ENCODE measurements at regions not wholly inside any gene's neighbourhood (a gene's known extent, or its start where the extent isn't known, plus 50 kb on each side); places are given as distances from the start of the nearest gene placed in this dataset.
"Not testable (repeated sequence)": the region's sequence is repeated elsewhere in the genome, so short reads cannot be mapped to it uniquely, and the experiment has no call there.

GRCh38 chr5:8694545-8694944 is 825.6 kb downstream of the MTRR start:
- DNase-seq (ENCODE audit: low read depth in 3 of 3, low spot score in 1 of 3), result no peak

GRCh38 chr5:8695902-8696845 is 827.2 kb downstream of the MTRR start:
- DNase-seq (ENCODE audit: low read depth in 3 of 3, low spot score in 1 of 3), result no peak

- no peak for DNase-seq (ENCODE audit: low read depth in 3 of 3, low spot score in 1 of 3)
Observed at GRCh38 chr5:8700222-8700621, 831.3 kb downstream of the MTRR start.

GRCh38 chr5:8700671-8701070 is 831.7 kb downstream of the MTRR start:
- DNase-seq (ENCODE audit: low read depth in 3 of 3, low spot score in 1 of 3), result no peak

- no peak for DNase-seq (ENCODE audit: low read depth in 3 of 3, low spot score in 1 of 3)
Observed at GRCh38 chr5:8701251-8701650, 832.3 kb downstream of the MTRR start.

- DNase-seq (ENCODE audit: low read depth in 3 of 3, low spot score in 1 of 3), result no peak
Observed at GRCh38 chr5:8710426-8710930, 835.4 kb downstream of the SEMA5A start.

- no peak for DNase-seq (ENCODE audit: low read depth in 3 of 3, low spot score in 1 of 3)
Observed at GRCh38 chr5:8714198-8714597, 831.7 kb downstream of the SEMA5A start.

GRCh38 chr5:8714861-8715260 is 831.0 kb downstream of the SEMA5A start:
- DNase-seq (ENCODE audit: low read depth in 3 of 3, low spot score in 1 of 3), result no peak

- DNase-seq (ENCODE audit: low read depth in 3 of 3, low spot score in 1 of 3), result no peak
Observed at GRCh38 chr5:8719796-8720195, 826.1 kb downstream of the SEMA5A start.

- no peak for DNase-seq (ENCODE audit: low read depth in 3 of 3, low spot score in 1 of 3)
Observed at GRCh38 chr5:8720506-8720905, 825.4 kb downstream of the SEMA5A start.

GRCh38 chr5:8721536-8721935 is 824.3 kb downstream of the SEMA5A start:
- no peak for DNase-seq (ENCODE audit: low read depth in 3 of 3, low spot score in 1 of 3)

- no peak for DNase-seq (ENCODE audit: low read depth in 3 of 3, low spot score in 1 of 3)
Observed at GRCh38 chr5:8726383-8727036, 819.4 kb downstream of the SEMA5A start.

GRCh38 chr5:8727396-8727795 is 818.5 kb downstream of the SEMA5A start:
- DNase-seq (ENCODE audit: low read depth in 3 of 3, low spot score in 1 of 3), result no peak

- DNase-seq (ENCODE audit: low read depth in 3 of 3, low spot score in 1 of 3), result no peak
Observed at GRCh38 chr5:8729437-8729836, 816.4 kb downstream of the SEMA5A start.

GRCh38 chr5:8730194-8730593 is 815.7 kb downstream of the SEMA5A start:
- no peak for DNase-seq (ENCODE audit: low read depth in 3 of 3, low spot score in 1 of 3)

- DNase-seq (ENCODE audit: low read depth in 3 of 3, low spot score in 1 of 3), result not testable (repeated sequence)
Observed at GRCh38 chr5:8731110-8731509, 814.8 kb downstream of the SEMA5A start.

GRCh38 chr5:8740595-8740994 is 805.3 kb downstream of the SEMA5A start:
- DNase-seq (ENCODE audit: low read depth in 3 of 3, low spot score in 1 of 3), result no peak

GRCh38 chr5:8749556-8749955 is 796.3 kb downstream of the SEMA5A start:
- DNase-seq (ENCODE audit: low read depth in 3 of 3, low spot score in 1 of 3), result no peak

GRCh38 chr5:8750100-8750499 is 795.8 kb downstream of the SEMA5A start:
- no peak for DNase-seq (ENCODE audit: low read depth in 3 of 3, low spot score in 1 of 3)

GRCh38 chr5:8751971-8752370 is 793.9 kb downstream of the SEMA5A start:
- no peak for DNase-seq (ENCODE audit: low read depth in 3 of 3, low spot score in 1 of 3)

- DNase-seq (ENCODE audit: low read depth in 3 of 3, low spot score in 1 of 3), result no peak
Observed at GRCh38 chr5:8752595-8752994, 793.3 kb downstream of the SEMA5A start.

- no peak for DNase-seq (ENCODE audit: low read depth in 3 of 3, low spot score in 1 of 3)
Observed at GRCh38 chr5:8756498-8757084, 789.3 kb downstream of the SEMA5A start.
